ENCODE measurements at regions not wholly inside any gene's neighbourhood (a gene's known extent, or its start where the extent isn't known, plus 50 kb on each side); places are given as distances from the start of the nearest gene placed in this dataset.
"Not testable (repeated sequence)": the region's sequence is repeated elsewhere in the genome, so short reads cannot be mapped to it uniquely, and the experiment has no call there.

- DNase-seq: no peak
Measured at GRCh38 chr2:18063826-18064470, 185.5 kb downstream of the KCNS3 start.

GRCh38 chr2:18062892-18063291 lies 184.4 kb downstream of the KCNS3 start:
- no peak for DNase-seq

GRCh38 chr2:18061717-18062116 lies 183.2 kb downstream of the KCNS3 start:
- DNase-seq: no peak

- no peak for DNase-seq
Measured at GRCh38 chr2:18057657-18058056, 179.2 kb downstream of the KCNS3 start.

GRCh38 chr2:18055290-18055689 lies 176.8 kb downstream of the KCNS3 start:
- no peak for DNase-seq

- DNase-seq: no peak
Measured at GRCh38 chr2:18050001-18050400, 171.5 kb downstream of the KCNS3 start.

- no peak for DNase-seq
Measured at GRCh38 chr2:18049325-18049724, 170.9 kb downstream of the KCNS3 start.

- DNase-seq: no peak
Measured at GRCh38 chr2:18047896-18048657, 169.6 kb downstream of the KCNS3 start.

GRCh38 chr2:18047213-18047611 lies 168.7 kb downstream of the KCNS3 start:
- DNase-seq: no peak

- no peak for DNase-seq
Measured at GRCh38 chr2:18046558-18047212, 168.2 kb downstream of the KCNS3 start.

- DNase-seq: no peak
Measured at GRCh38 chr2:18046017-18046416, 167.6 kb downstream of the KCNS3 start.

GRCh38 chr2:18045230-18045629 lies 166.8 kb downstream of the KCNS3 start:
- no peak for DNase-seq

GRCh38 chr2:18017381-18017780 lies 138.9 kb downstream of the KCNS3 start:
- not testable (repeated sequence) for DNase-seq

- DNase-seq: no peak
Measured at GRCh38 chr2:18009891-18010290, 131.4 kb downstream of the KCNS3 start.

GRCh38 chr2:18005411-18005810 lies 126.9 kb downstream of the KCNS3 start:
- DNase-seq: no peak

GRCh38 chr2:18001671-18002070 lies 123.2 kb downstream of the KCNS3 start:
- no peak for DNase-seq

- DNase-seq: no peak
Measured at GRCh38 chr2:17996978-17997377, 118.5 kb downstream of the KCNS3 start.

- DNase-seq: no peak
Measured at GRCh38 chr2:17995593-17995992, 117.1 kb downstream of the KCNS3 start.
